ENCODE measurements at regions not wholly inside any gene's neighbourhood (a gene's known extent, or its start where the extent isn't known, plus 50 kb on each side); places are given as distances from the start of the nearest gene placed in this dataset.

DNA sequence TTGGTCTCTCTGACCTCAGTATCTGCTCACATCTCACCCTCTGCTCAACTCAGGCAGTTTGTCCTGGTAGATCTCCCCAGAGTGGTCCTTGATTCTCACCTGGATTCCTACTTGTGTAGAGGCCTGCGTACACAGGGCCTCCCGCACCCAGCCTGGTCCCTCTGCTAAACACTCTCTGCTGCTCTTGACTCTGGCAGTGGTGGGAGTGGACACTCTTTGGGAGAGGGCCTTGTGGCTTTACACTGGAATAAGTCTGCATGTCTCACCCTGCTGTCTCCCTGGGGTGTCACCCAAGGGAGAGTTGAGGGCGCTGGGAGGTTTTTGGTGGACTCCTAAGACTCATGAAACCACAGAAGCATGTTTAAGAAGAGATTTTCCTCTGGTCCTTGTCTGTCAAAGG lies 57.3 kb upstream of the ECI2 start:
- no peak for TF ChIP-seq POLR2A (IDR thresholded peaks at IDR 0.05)
- TF ChIP-seq, protein P1, sequence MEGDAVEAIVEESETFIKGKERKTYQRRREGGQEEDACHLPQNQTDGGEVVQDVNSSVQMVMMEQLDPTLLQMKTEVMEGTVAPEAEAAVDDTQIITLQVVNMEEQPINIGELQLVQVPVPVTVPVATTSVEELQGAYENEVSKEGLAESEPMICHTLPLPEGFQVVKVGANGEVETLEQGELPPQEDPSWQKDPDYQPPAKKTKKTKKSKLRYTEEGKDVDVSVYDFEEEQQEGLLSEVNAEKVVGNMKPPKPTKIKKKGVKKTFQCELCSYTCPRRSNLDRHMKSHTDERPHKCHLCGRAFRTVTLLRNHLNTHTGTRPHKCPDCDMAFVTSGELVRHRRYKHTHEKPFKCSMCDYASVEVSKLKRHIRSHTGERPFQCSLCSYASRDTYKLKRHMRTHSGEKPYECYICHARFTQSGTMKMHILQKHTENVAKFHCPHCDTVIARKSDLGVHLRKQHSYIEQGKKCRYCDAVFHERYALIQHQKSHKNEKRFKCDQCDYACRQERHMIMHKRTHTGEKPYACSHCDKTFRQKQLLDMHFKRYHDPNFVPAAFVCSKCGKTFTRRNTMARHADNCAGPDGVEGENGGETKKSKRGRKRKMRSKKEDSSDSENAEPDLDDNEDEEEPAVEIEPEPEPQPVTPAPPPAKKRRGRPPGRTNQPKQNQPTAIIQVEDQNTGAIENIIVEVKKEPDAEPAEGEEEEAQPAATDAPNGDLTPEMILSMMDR (IDR thresholded peaks at IDR 0.05) = no peak
- TF ChIP-seq EP300 (IDR thresholded peaks at IDR 0.05) = no peak
- no peak for TF ChIP-seq POLR2AphosphoS5 (IDR thresholded peaks at IDR 0.05)

All from gastroesophageal sphincter (tissue), 3 donors.